Mesothelial cell of epicardium (in vitro differentiated cells): ENCODE measurements at regions not wholly inside any gene's neighbourhood (a gene's known extent, or its start where the extent isn't known, plus 50 kb on each side); places are given as distances from the start of the nearest gene placed in this dataset.

ENCODE experiments used
- DNase-seq, 2 experiments: peaks; one replicate each; pipeline ENCODE4 v3.0.0; 2021; ENCODE audit warnings: low spot score in 2 of 2; ENCODE audit not compliant: unreplicated experiment in 2 of 2
- H3K27ac Mint-ChIP-seq: 2 replicates; pipeline ENCODE4 v1.8.0; 2021; ENCODE audit warnings: mixed read lengths
- H3K27me3 Mint-ChIP-seq: 2 replicates; pipeline ENCODE4 v1.8.0; 2021; ENCODE audit warnings: low read depth, mixed read lengths
- H3K36me3 Mint-ChIP-seq: 2 replicates; pipeline ENCODE4 v1.8.0; 2021; ENCODE audit warnings: mixed read lengths
- H3K4me1 Mint-ChIP-seq: 2 replicates; pipeline ENCODE4 v1.8.0; 2021; ENCODE audit warnings: mixed read lengths
- H3K4me3 Mint-ChIP-seq: 2 replicates; pipeline ENCODE4 v1.8.0; 2021; ENCODE audit warnings: mild to moderate bottlenecking, moderate library complexity, mixed read lengths
- H3K9me3 Mint-ChIP-seq: 2 replicates; pipeline ENCODE4 v1.8.0; 2021; ENCODE audit warnings: mixed read lengths
- CTCF ChIP-seq: fragments of 200-600 bp; sonication (generic); IDR thresholded peaks from one replicate; pipeline ENCODE4 v1.5.0; 2021; ENCODE audit warnings: antibody characterized with exemption; ENCODE audit not compliant: unreplicated experiment

GRCh38 chr7:130914554-130915294 lies 180.7 kb upstream of the KLF14 start:
- no peak for DNase-seq
- no peaks in the 10 kb centered on the region for H3K9me3 Mint-ChIP-seq
- no peak overlapping the region for H3K4me3 Mint-ChIP-seq
- H3K4me1 Mint-ChIP-seq: peaks cover 25% of the 10 kb centered on the region
- H3K36me3 Mint-ChIP-seq: no peaks in the 10 kb centered on the region
- no peak for TF ChIP-seq CTCF
- no peaks in the 10 kb centered on the region for H3K27me3 Mint-ChIP-seq
- no peak overlapping the region for H3K27ac Mint-ChIP-seq

GRCh38 chr7:130917669-130918128 lies 183.7 kb upstream of the KLF14 start:
- no peaks in the 10 kb centered on the region for H3K36me3 Mint-ChIP-seq
- TF ChIP-seq CTCF: no peak
- H3K4me1 Mint-ChIP-seq: peaks cover 18% of the 10 kb centered on the region
- no peaks in the 10 kb centered on the region for H3K27me3 Mint-ChIP-seq
- no peaks in the 10 kb centered on the region for H3K9me3 Mint-ChIP-seq
- no peak for DNase-seq
- no peak overlapping the region for H3K27ac Mint-ChIP-seq
- H3K4me3 Mint-ChIP-seq: no peak overlapping the region

GRCh38 chr7:130918129-130919052 lies 184.4 kb upstream of the KLF14 start:
- no peak for DNase-seq
- H3K27ac Mint-ChIP-seq: no peak overlapping the region
- peaks cover 17% of the 10 kb centered on the region for H3K4me1 Mint-ChIP-seq
- no peak overlapping the region for H3K4me3 Mint-ChIP-seq
- no peaks in the 10 kb centered on the region for H3K27me3 Mint-ChIP-seq
- TF ChIP-seq CTCF: no peak
- H3K9me3 Mint-ChIP-seq: no peaks in the 10 kb centered on the region
- H3K36me3 Mint-ChIP-seq: no peaks in the 10 kb centered on the region

GRCh38 chr7:130919316-130920103 lies 185.5 kb upstream of the KLF14 start:
- Mint-ChIP-seq H3K9me3 (no peaks in the 10 kb centered on the region), H3K27me3 (no peaks in the 10 kb centered on the region), H3K36me3 (no peaks in the 10 kb centered on the region), H3K4me1 (peaks cover 15% of the 10 kb centered on the region), H3K27ac (no peak overlapping the region), H3K4me3 (no peak overlapping the region)
- no peak for TF ChIP-seq CTCF
- no peak for DNase-seq

- Mint-ChIP-seq H3K4me1 (peaks cover 16% of the 10 kb centered on the region), H3K9me3 (no peaks in the 10 kb centered on the region), H3K36me3 (no peaks in the 10 kb centered on the region), H3K27ac (no peak overlapping the region), H3K4me3 (no peak overlapping the region), H3K27me3 (no peaks in the 10 kb centered on the region)
- no peak for TF ChIP-seq CTCF
- no peak for DNase-seq
Measured at GRCh38 chr7:130920122-130920521, 186.1 kb upstream of the KLF14 start.
